ENCODE measurements at regions not wholly inside any gene's neighbourhood (a gene's known extent, or its start where the extent isn't known, plus 50 kb on each side); places are given as distances from the start of the nearest gene placed in this dataset.
"Not testable (repeated sequence)": the region's sequence is repeated elsewhere in the genome, so short reads cannot be mapped to it uniquely, and the experiment has no call there.

DNA sequence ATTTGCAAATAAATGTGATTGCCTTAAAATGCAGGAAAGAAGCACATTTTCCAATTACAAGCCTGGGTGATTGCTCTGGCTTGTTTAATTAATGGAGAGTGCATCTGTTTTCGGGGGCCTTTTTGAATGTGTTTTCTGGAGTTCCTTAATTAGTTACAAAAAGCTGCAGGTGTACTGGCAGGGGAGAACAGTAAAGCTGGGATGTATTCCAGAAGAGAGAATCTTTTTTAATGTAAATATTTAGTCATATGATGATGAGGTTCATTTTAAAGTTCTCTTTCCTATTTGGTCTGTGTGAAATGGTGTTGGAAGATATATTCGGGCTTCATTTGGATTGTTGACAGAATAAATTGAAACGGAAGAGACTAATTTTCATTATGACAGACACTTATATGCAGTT lies 70.9 kb upstream of the N4BP1 start:
- no peak for DNase-seq (ENCODE audit: low spot score)

DNA sequence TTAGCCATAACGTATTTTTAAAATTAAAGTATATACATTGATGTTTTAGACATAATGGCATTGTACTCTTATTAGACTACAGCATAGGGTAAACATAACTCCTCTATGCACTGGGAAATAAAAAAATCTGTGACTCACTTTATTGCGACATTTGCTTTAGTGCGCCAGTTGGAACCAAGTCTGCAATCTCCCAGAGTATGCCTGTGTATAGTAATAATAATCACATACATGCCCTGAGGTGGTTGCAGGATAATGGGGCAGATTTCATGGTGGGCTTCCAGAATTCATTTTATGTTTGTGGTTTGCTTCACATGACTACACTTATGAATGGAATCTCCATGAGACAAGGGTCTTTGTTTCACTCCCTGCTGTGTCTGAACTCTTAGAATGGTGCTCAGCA lies 66.9 kb upstream of the N4BP1 start:
- DNase-seq (ENCODE audit: low spot score): no peak

DNA sequence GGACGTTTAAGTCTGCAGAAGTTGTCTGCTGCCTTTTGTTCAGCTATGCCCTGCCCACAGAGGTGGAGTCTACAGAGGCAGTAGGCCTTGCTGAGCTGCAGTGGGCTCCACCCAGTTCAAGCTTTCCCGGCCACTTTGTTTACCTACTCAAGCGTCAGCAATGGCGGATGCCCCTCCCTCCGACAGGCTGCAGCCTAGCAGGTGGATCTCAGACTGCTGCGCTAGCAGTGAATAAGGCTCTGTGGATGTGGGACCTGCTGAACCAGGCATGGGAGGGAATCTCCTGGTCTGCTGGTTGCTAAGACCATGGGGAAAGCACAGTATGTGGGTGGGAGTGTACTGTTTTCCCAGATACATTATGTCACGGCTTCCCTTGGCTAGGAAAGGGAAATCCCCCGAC lies 58.2 kb upstream of the N4BP1 start:
- DNase-seq (ENCODE audit: low spot score): not testable (repeated sequence)

DNA sequence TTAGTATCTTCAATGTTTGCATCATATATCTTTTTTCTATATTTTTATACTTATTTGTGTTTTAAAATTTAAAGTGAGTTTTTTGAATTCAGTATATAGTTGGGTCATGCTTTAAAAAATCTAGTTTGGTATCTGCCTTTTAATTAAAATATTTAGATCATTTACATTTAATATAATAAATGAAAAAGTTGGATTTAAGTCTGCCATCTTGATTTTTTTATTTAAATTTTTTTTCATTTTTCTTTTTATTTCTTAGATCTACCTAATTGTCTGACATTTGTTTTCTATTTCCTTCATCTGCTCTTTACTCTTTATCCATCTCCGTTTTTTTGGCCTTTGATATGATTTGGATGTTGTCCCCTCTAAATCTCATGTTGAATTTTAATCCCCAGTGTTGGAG lies 50.0 kb upstream of the N4BP1 start:
- DNase-seq (ENCODE audit: low spot score): no peak

Measured in iPS-NIHi11 (cell line).